CD4-positive, alpha-beta T cell (primary cell): ENCODE measurements at regions not wholly inside any gene's neighbourhood (a gene's known extent, or its start where the extent isn't known, plus 50 kb on each side); places are given as distances from the start of the nearest gene placed in this dataset.

Experiments
- ATAC-seq: fragments of 200-7000 bp; cut with Tn5 transposase; one replicate; pipeline ENCODE4 v1.10.0; 2022; ENCODE audit warnings: mild to moderate bottlenecking; ENCODE audit not compliant: poor library complexity
- CTCF ChIA-PET: fragments of 350-600 bp; sonication (Branson Sonifier 250); formaldehyde crosslinking; loops from one replicate; lab custom pipeline; 2021; ENCODE audit warnings: antibody characterized with exemption, inconsistent platforms; lab: Charles Lee
- POLR2A ChIA-PET: fragments of 350-600 bp; sonication (Branson Sonifier 250); formaldehyde crosslinking; loops from one replicate; lab custom pipeline; 2021; ENCODE audit warnings: antibody characterized with exemption, inconsistent platforms; lab: Charles Lee
- DNase-seq, 14 experiments: peaks; one replicate each; pipeline ENCODE4 v3.0.0-alpha.2; 2013 to 2020; ENCODE audit warnings: mixed read lengths in 2 of 14
- H3K27ac ChIP-seq, 2 donors: one replicate each; pipeline versions ENCODE4 v1.5.1 to v1.7.0; 2013; ENCODE audit warnings: low read length in 2 of 2, low read depth in 1 of 2, mild to moderate bottlenecking in 1 of 2
- H3K27me3 ChIP-seq, 2 experiments: 1 replicate in 1 of 2; 2 replicates in 1 of 2; pipeline versions ENCODE4 v1.6.1 to v1.7.0; 2013; ENCODE audit warnings: low read length in 2 of 2, control low read depth in 1 of 2, mild to moderate bottlenecking in 1 of 2, moderate library complexity in 1 of 2; ENCODE audit not compliant: insufficient read depth in 2 of 2, control insufficient read depth in 1 of 2
- H3K36me3 ChIP-seq: one replicate; pipeline ENCODE4 v1.6.1; 2013; ENCODE audit warnings: low read length, control low read depth; ENCODE audit not compliant: insufficient read depth
- H3K4me1 ChIP-seq: one replicate; pipeline ENCODE4 v1.6.1; 2013; ENCODE audit warnings: low read length, control low read depth; ENCODE audit not compliant: insufficient read depth
- H3K4me3 ChIP-seq: one replicate; pipeline ENCODE4 v1.5.1; 2013; ENCODE audit warnings: mild to moderate bottlenecking, low read length, moderate library complexity
- H3K9me3 ChIP-seq, 2 experiments: 1 replicate in 1 of 2; 2 replicates in 1 of 2; pipeline versions ENCODE4 v1.6.1 to v1.7.0; 2013; ENCODE audit warnings: low read length in 2 of 2, mild to moderate bottlenecking in 2 of 2, control low read depth in 1 of 2, moderate library complexity in 1 of 2; ENCODE audit not compliant: control insufficient read depth in 1 of 2, insufficient read depth in 1 of 2
- H3K27ac Mint-ChIP-seq: one replicate; pipeline ENCODE4 v1.8.0; 2020; ENCODE audit warnings: mixed read lengths
- H3K27me3 Mint-ChIP-seq: one replicate; pipeline ENCODE4 v1.8.0; 2021; ENCODE audit warnings: mixed read lengths
- H3K36me3 Mint-ChIP-seq: one replicate; pipeline ENCODE4 v1.8.0; 2021; ENCODE audit warnings: low read depth, mixed read lengths
- H3K4me1 Mint-ChIP-seq: one replicate; pipeline ENCODE4 v1.8.0; 2021; ENCODE audit warnings: low read depth, mixed read lengths
- H3K4me3 Mint-ChIP-seq: one replicate; pipeline ENCODE4 v1.8.0; 2020; ENCODE audit warnings: mild to moderate bottlenecking, mixed read lengths
- H3K9me3 Mint-ChIP-seq: one replicate; pipeline ENCODE4 v1.8.0; 2020; ENCODE audit warnings: mixed read lengths
- CTCF ChIP-seq: fragments of 200-600 bp; IDR thresholded peaks from one replicate; pipeline ENCODE4 v1.8.0; 2022; ENCODE audit warnings: antibody characterized with exemption, mild to moderate bottlenecking
- intact Hi-C, 2 experiments: fragments of 100-400 bp; cut with DNase I in 1 of 2; cut with micrococcal nuclease in 1 of 2; formaldehyde crosslinking; loops; one replicate each; pipeline versions ENCODE4 v1.15.1 to v1.9.0; 2023 to 2025; cut with DNase I, micrococcal nuclease

GRCh38 chr5:143932584-143932983, 120.6 kb downstream of the HMHB1 start:
- peaks cover 14% of the 10 kb centered on the region for H3K9me3 Mint-ChIP-seq
- no peak overlapping the region for H3K4me3 ChIP-seq
- no peak for ATAC-seq
- ChIA-PET CTCF (no interaction called here), POLR2A (no interaction called here)
- intact Hi-C loops: no loop called here
- no peaks in the 10 kb centered on the region for H3K4me1 ChIP-seq
- H3K36me3 ChIP-seq: no peaks in the 10 kb centered on the region
- H3K27ac ChIP-seq: no peak overlapping the region
- TF ChIP-seq CTCF: no peak
- H3K27ac Mint-ChIP-seq: no peak overlapping the region
- peaks cover 9% of the 10 kb centered on the region for H3K36me3 Mint-ChIP-seq
- H3K4me3 Mint-ChIP-seq: no peak overlapping the region
- H3K27me3 Mint-ChIP-seq: no peaks in the 10 kb centered on the region
- no peak for DNase-seq
- H3K4me1 Mint-ChIP-seq: no peaks in the 10 kb centered on the region
- no peaks in the 10 kb centered on the region for H3K9me3 ChIP-seq
- no peaks in the 10 kb centered on the region for H3K27me3 ChIP-seq

GRCh38 chr5:143933451-143933850, 121.5 kb downstream of the HMHB1 start:
- ChIA-PET CTCF (no interaction called here), POLR2A (no interaction called here)
- H3K4me1 Mint-ChIP-seq: no peaks in the 10 kb centered on the region
- H3K27ac Mint-ChIP-seq: no peak overlapping the region
- peaks cover 14% of the 10 kb centered on the region for H3K9me3 Mint-ChIP-seq
- no peaks in the 10 kb centered on the region for H3K4me1 ChIP-seq
- intact Hi-C loops: no loop called here
- no peaks in the 10 kb centered on the region for H3K27me3 Mint-ChIP-seq
- no peak overlapping the region for H3K27ac ChIP-seq
- ATAC-seq: no peak
- no peaks in the 10 kb centered on the region for H3K36me3 ChIP-seq
- H3K36me3 Mint-ChIP-seq: peaks cover 9% of the 10 kb centered on the region
- no peak overlapping the region for H3K4me3 Mint-ChIP-seq
- DNase-seq: no peak
- no peaks in the 10 kb centered on the region for H3K9me3 ChIP-seq
- H3K27me3 ChIP-seq: no peaks in the 10 kb centered on the region
- H3K4me3 ChIP-seq: no peak overlapping the region
- TF ChIP-seq CTCF: no peak

- ATAC-seq: no peak
- no peak for TF ChIP-seq CTCF
These were observed 122.9 kb downstream of the HMHB1 start for GRCh38 chr5:143934821-143935220.

More at GRCh38 chr5:143934821-143935220, 122.9 kb downstream of the HMHB1 start:
- Histone ChIP-seq H3K36me3 (no peaks in the 10 kb centered on the region), H3K9me3 (no peaks in the 10 kb centered on the region), H3K4me3 (no peak overlapping the region), H3K4me1 (no peaks in the 10 kb centered on the region), H3K27ac (no peak overlapping the region), H3K27me3 (no peaks in the 10 kb centered on the region)
- Mint-ChIP-seq H3K9me3 (peaks cover 17% of the 10 kb centered on the region), H3K27ac (no peak overlapping the region), H3K27me3 (no peaks in the 10 kb centered on the region), H3K4me3 (no peak overlapping the region), H3K36me3 (peaks cover 9% of the 10 kb centered on the region), H3K4me1 (no peaks in the 10 kb centered on the region)
- POLR2A ChIA-PET: no interaction called here
- CTCF ChIA-PET: no interaction called here
- no peak for DNase-seq
- intact Hi-C loops: no loop called here
